HepG2 (cell line): ENCODE measurements at regions not wholly inside any gene's neighbourhood (a gene's known extent, or its start where the extent isn't known, plus 50 kb on each side); places are given as distances from the start of the nearest gene placed in this dataset.

Experiments used
- HNRNPL ChIP-seq: fragments of 200-400 bp; formaldehyde crosslinking; IDR thresholded peaks from 2 replicates; pipeline ENCODE4 v1.6.1; 2017; ENCODE audit warnings: mild to moderate bottlenecking, low read depth, low read length
- MLLT10 ChIP-seq: sonication (generic); formaldehyde crosslinking; IDR thresholded peaks from 2 replicates; pipeline ENCODE4 v1.4.0; 2020; ENCODE audit warnings: missing genetic modification reagents
- PATZ1 ChIP-seq: sonication (generic); formaldehyde crosslinking; IDR thresholded peaks from 2 replicates; pipeline ENCODE4 v1.4.0; 2020; ENCODE audit warnings: missing genetic modification reagents
- POLR2G ChIP-seq: fragments of 200-400 bp; formaldehyde crosslinking; IDR thresholded peaks from 2 replicates; pipeline ENCODE4 v1.6.1; 2018; ENCODE audit warnings: mild to moderate bottlenecking, low read depth, low read length, moderate library complexity
- RERE ChIP-seq: IDR thresholded peaks from 2 replicates; pipeline ENCODE4 v1.6.1; 2016; ENCODE audit warnings: low read depth, missing genetic modification reagents, missing compliant biosample characterization
- RFX1 ChIP-seq: fragments of 450-650 bp; IDR thresholded peaks from 2 replicates; pipeline ENCODE4 v1.6.1; 2017
- TCF7 ChIP-seq: sonication (generic); IDR thresholded peaks from 2 replicates; pipeline ENCODE4 v1.6.1; 2016; ENCODE audit warnings: antibody characterized with exemption, low read depth
- TFDP1 ChIP-seq: IDR thresholded peaks from 2 replicates; pipeline ENCODE4 v1.6.1; 2016; ENCODE audit warnings: missing compliant biosample characterization, missing genetic modification reagents, borderline replicate concordance
- ZBTB33 ChIP-seq: sonication (generic); formaldehyde crosslinking; IDR thresholded peaks from 2 replicates; pipeline ENCODE4 v1.4.0; 2020; ENCODE audit warnings: missing genetic modification reagents
- ZNF30 ChIP-seq: sonication (generic); formaldehyde crosslinking; IDR thresholded peaks from 2 replicates; pipeline ENCODE4 v1.5.0; 2020; ENCODE audit warnings: mild to moderate bottlenecking, missing genetic modification reagents
- ZNF646 ChIP-seq: sonication (generic); formaldehyde crosslinking; IDR thresholded peaks from 2 replicates; pipeline ENCODE4 v1.9.0; 2021; ENCODE audit warnings: mild to moderate bottlenecking, missing genetic modification reagents
- ZNF772 ChIP-seq: sonication (generic); formaldehyde crosslinking; IDR thresholded peaks from 2 replicates; pipeline ENCODE4 v1.5.0; 2020; ENCODE audit warnings: mild to moderate bottlenecking, missing genetic modification reagents

GRCh38 chr20:61191096-61191495 lies 61.0 kb upstream of the CDH4 start (continued):
- TF ChIP-seq PATZ1 (CRISPR knock-in tag) (peak; percentile 35; the same call in 1 of the 2 replicates), MLLT10 (CRISPR knock-in tag) (no peak), RERE (no peak), ZBTB33 (CRISPR knock-in tag) (0 out of 2 replicates have a peak, but pooled peaks have one; percentile 56), ZNF30 (CRISPR knock-in tag) (no peak), ZNF772 (no peak), TCF7 (no peak), ZNF646 (CRISPR knock-in tag) (no peak), RFX1 (no peak), POLR2G (no peak), HNRNPL (no peak), TFDP1 (CRISPR knock-in tag) (no peak)
